DND-41 (cell line): ENCODE measurements at regions not wholly inside any gene's neighbourhood (a gene's known extent, or its start where the extent isn't known, plus 50 kb on each side); places are given as distances from the start of the nearest gene placed in this dataset.

Experiments
- ATAC-seq: fragments of 200-7000 bp; cut with Tn5 transposase; 3 replicates; pipeline ENCODE4 v1.9.1; 2021; ENCODE audit warnings: low read depth; ENCODE audit not compliant: insufficient read depth
- DNase-seq: peaks from one replicate; pipeline ENCODE4 v3.0.0-alpha.2; 2020
- H2AFZ ChIP-seq: 2 replicates; pipeline ENCODE4 v1.6.0; 2012; ENCODE audit warnings: low read depth, low read length
- H3K27ac ChIP-seq: 2 replicates; pipeline ENCODE4 v1.5.1; 2012; ENCODE audit warnings: low read length, inconsistent platforms
- H3K27me3 ChIP-seq: fragments of 200-600 bp; sonication (generic); 2 replicates; pipeline ENCODE4 v1.6.0; 2012; ENCODE audit warnings: low read length, mild to moderate bottlenecking, inconsistent platforms; ENCODE audit not compliant: insufficient read depth, poor library complexity
- H3K36me3 ChIP-seq: 2 replicates; pipeline ENCODE4 v1.5.1; 2012; ENCODE audit warnings: low read length, inconsistent platforms; ENCODE audit not compliant: insufficient read depth
- H3K4me1 ChIP-seq: 2 replicates; pipeline ENCODE4 v1.5.1; 2012; ENCODE audit warnings: mild to moderate bottlenecking, low read length; ENCODE audit not compliant: insufficient read depth
- H3K4me2 ChIP-seq: 2 replicates; pipeline ENCODE4 v1.6.0; 2012; ENCODE audit warnings: mild to moderate bottlenecking, moderate library complexity, low read length, inconsistent platforms; ENCODE audit not compliant: insufficient read depth
- H3K4me3 ChIP-seq, 2 experiments: fragments of 200-600 bp in 1 of 2; shearing (Covaris generic) in 1 of 2; 2 replicates each; pipeline ENCODE4 v1.5.1; 2012 to 2016; ENCODE audit warnings: inconsistent platforms in 2 of 2, low read length in 2 of 2, mild to moderate bottlenecking in 2 of 2, low read depth in 1 of 2, moderate library complexity in 1 of 2
- H3K79me2 ChIP-seq: 2 replicates; pipeline ENCODE4 v1.6.0; 2012; ENCODE audit warnings: low read length, inconsistent platforms; ENCODE audit not compliant: insufficient read depth
- H3K9ac ChIP-seq: 2 replicates; pipeline ENCODE4 v1.6.0; 2012; ENCODE audit warnings: low read depth, mild to moderate bottlenecking, inconsistent platforms, low read length, moderate library complexity
- H3K9me3 ChIP-seq: 2 replicates; pipeline ENCODE4 v1.5.1; 2012; ENCODE audit warnings: low read length, moderate library complexity, mild to moderate bottlenecking, inconsistent platforms; ENCODE audit not compliant: insufficient read depth, severe bottlenecking
- H4K20me1 ChIP-seq: 2 replicates; pipeline ENCODE4 v1.6.0; 2012; ENCODE audit warnings: low read length; ENCODE audit not compliant: insufficient read depth
- CTCF ChIP-seq: IDR thresholded peaks from 2 replicates; pipeline ENCODE4 v1.5.1; 2012; ENCODE audit warnings: borderline replicate concordance, low read length, moderate library complexity, mild to moderate bottlenecking; ENCODE audit not compliant: poor library complexity, severe bottlenecking; ENCODE audit errors: extremely low read depth
- EZH2 ChIP-seq: IDR thresholded peaks from 3 replicates; pipeline ENCODE4 v1.6.1; 2012; ENCODE audit warnings: borderline replicate concordance, low read depth, mild to moderate bottlenecking, moderate library complexity, low read length, inconsistent platforms; ENCODE audit not compliant: severe bottlenecking

- no peak overlapping the region for H3K27ac ChIP-seq
- H3K4me1 ChIP-seq: no peaks in the 10 kb centered on the region
- no peaks in the 10 kb centered on the region for H3K27me3 ChIP-seq
- ATAC-seq (no peak), DNase-seq (no peak)
- no peak overlapping the region for H2AFZ ChIP-seq
- H3K9ac ChIP-seq: no peak overlapping the region
- no peak overlapping the region for H3K4me3 ChIP-seq
- no peaks in the 10 kb centered on the region for H3K79me2 ChIP-seq
- no peaks in the 10 kb centered on the region for H4K20me1 ChIP-seq
- no peak overlapping the region for H3K4me2 ChIP-seq
- H3K9me3 ChIP-seq: no peaks in the 10 kb centered on the region
- TF ChIP-seq CTCF: no peak
- TF ChIP-seq EZH2: no peak
- no peaks in the 10 kb centered on the region for H3K36me3 ChIP-seq
These were observed 677.2 kb downstream of the CCDC85A start for GRCh38 chr2:56860991-56861390.

GRCh38 chr2:56871644-56872043 lies 687.9 kb downstream of the CCDC85A start:
- Histone ChIP-seq H3K36me3 (no peaks in the 10 kb centered on the region), H3K27ac (no peak overlapping the region), H3K9ac (no peak overlapping the region), H3K4me3 (no peak overlapping the region), H4K20me1 (no peaks in the 10 kb centered on the region), H2AFZ (no peak overlapping the region), H3K27me3 (no peaks in the 10 kb centered on the region), H3K4me2 (no peak overlapping the region), H3K4me1 (no peaks in the 10 kb centered on the region), H3K9me3 (no peaks in the 10 kb centered on the region), H3K79me2 (no peaks in the 10 kb centered on the region)
- ATAC-seq (no peak), DNase-seq (no peak)
- no peak for TF ChIP-seq EZH2
- no peak for TF ChIP-seq CTCF

GRCh38 chr2:56874717-56875116 lies 690.9 kb downstream of the CCDC85A start:
- Histone ChIP-seq H4K20me1 (no peaks in the 10 kb centered on the region), H3K79me2 (no peaks in the 10 kb centered on the region), H3K27me3 (no peaks in the 10 kb centered on the region), H3K9me3 (no peaks in the 10 kb centered on the region), H3K4me2 (no peak overlapping the region), H3K4me1 (no peaks in the 10 kb centered on the region), H3K36me3 (no peaks in the 10 kb centered on the region), H3K27ac (no peak overlapping the region), H2AFZ (no peak overlapping the region), H3K4me3 (no peak overlapping the region), H3K9ac (no peak overlapping the region)
- DNase-seq: no peak
- ATAC-seq: no peak
- TF ChIP-seq EZH2 (no peak), CTCF (no peak)

- DNase-seq (no peak), ATAC-seq (no peak)
- Histone ChIP-seq H2AFZ (no peak overlapping the region), H3K36me3 (no peaks in the 10 kb centered on the region), H3K9me3 (no peaks in the 10 kb centered on the region), H3K9ac (no peak overlapping the region), H3K4me1 (no peaks in the 10 kb centered on the region), H4K20me1 (no peaks in the 10 kb centered on the region), H3K4me3 (no peak overlapping the region), H3K27ac (no peak overlapping the region), H3K79me2 (no peaks in the 10 kb centered on the region), H3K27me3 (no peaks in the 10 kb centered on the region), H3K4me2 (no peak overlapping the region)
- no peak for TF ChIP-seq CTCF
- no peak for TF ChIP-seq EZH2
These were observed 705.9 kb downstream of the CCDC85A start for GRCh38 chr2:56889738-56890137.
